ENCODE measurements at regions not wholly inside any gene's neighbourhood (a gene's known extent, or its start where the extent isn't known, plus 50 kb on each side); places are given as distances from the start of the nearest gene placed in this dataset.

- ATAC-seq: no peak
- Mint-ChIP-seq H3K27ac (no peak overlapping the region), H3K4me1 (ENCODE audit: low read depth in 2 of 2) (no peaks in the 10 kb centered on the region), H3K9me3 (no peaks in the 10 kb centered on the region), H3K36me3 (no peaks in the 10 kb centered on the region), H3K4me3 (no peak overlapping the region), H3K27me3 (no peaks in the 10 kb centered on the region)
- no peak for DNase-seq (ENCODE audit: low spot score)
Measured at GRCh38 chr4:175929932-175930331, 117.9 kb upstream of the GPM6A start.

GRCh38 chr4:175930471-175930870 is 118.4 kb upstream of the GPM6A start:
- ATAC-seq: no peak
- H3K4me1 Mint-ChIP-seq (ENCODE audit: low read depth in 2 of 2): no peaks in the 10 kb centered on the region
- no peaks in the 10 kb centered on the region for H3K9me3 Mint-ChIP-seq
- no peak overlapping the region for H3K4me3 Mint-ChIP-seq
- no peak for DNase-seq (ENCODE audit: low spot score)
- H3K27ac Mint-ChIP-seq: no peak overlapping the region
- no peaks in the 10 kb centered on the region for H3K27me3 Mint-ChIP-seq
- H3K36me3 Mint-ChIP-seq: no peaks in the 10 kb centered on the region

- no peaks in the 10 kb centered on the region for H3K36me3 Mint-ChIP-seq
- no peaks in the 10 kb centered on the region for H3K4me1 Mint-ChIP-seq (ENCODE audit: low read depth in 2 of 2)
- H3K27me3 Mint-ChIP-seq: no peaks in the 10 kb centered on the region
- H3K4me3 Mint-ChIP-seq: no peak overlapping the region
- no peaks in the 10 kb centered on the region for H3K9me3 Mint-ChIP-seq
- DNase-seq (ENCODE audit: low spot score) (no peak), ATAC-seq (no peak)
- H3K27ac Mint-ChIP-seq: no peak overlapping the region
Measured at GRCh38 chr4:175932116-175932515, 120.1 kb upstream of the GPM6A start.

GRCh38 chr4:175934506-175934905 is 122.4 kb upstream of the GPM6A start:
- Mint-ChIP-seq H3K36me3 (no peaks in the 10 kb centered on the region), H3K4me3 (no peak overlapping the region), H3K27me3 (no peaks in the 10 kb centered on the region), H3K4me1 (ENCODE audit: low read depth in 2 of 2) (no peaks in the 10 kb centered on the region), H3K9me3 (no peaks in the 10 kb centered on the region), H3K27ac (no peak overlapping the region)
- DNase-seq (ENCODE audit: low spot score) (no peak), ATAC-seq (no peak)

DNA sequence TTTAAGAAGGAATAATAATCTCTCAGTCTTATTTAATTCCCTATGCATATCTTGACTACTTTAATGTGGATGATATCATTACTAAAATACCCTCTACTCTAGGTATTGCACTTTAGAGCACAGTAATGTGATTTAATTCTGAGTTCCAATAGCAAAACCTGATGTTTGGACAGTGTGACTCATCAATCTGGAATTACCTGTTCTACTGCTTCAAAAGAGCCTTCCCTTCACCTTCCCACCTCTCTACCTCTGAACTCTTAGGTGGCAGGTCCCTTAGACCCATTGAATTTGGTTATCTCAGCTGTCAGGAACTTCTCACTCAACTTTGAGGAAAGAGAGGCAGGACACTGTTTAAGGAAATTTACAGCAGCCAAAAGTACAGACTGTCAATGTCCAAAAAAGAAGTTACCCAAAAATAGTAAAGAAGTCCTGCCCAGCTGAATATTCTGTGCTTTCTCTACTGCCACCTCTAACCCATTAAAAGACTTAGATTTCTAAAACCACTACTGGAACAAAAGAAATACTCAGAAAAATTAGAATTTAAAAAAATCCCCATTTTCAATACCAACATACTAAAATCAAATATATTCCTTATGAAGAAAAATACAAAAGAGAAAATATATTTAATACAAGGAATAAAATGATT is 123.1 kb upstream of the GPM6A start:
- DNase-seq (ENCODE audit: low spot score) (no peak), ATAC-seq (no peak)
- Mint-ChIP-seq H3K27ac (no peak overlapping the region), H3K36me3 (no peaks in the 10 kb centered on the region), H3K9me3 (no peaks in the 10 kb centered on the region), H3K27me3 (no peaks in the 10 kb centered on the region), H3K4me1 (ENCODE audit: low read depth in 2 of 2) (no peaks in the 10 kb centered on the region), H3K4me3 (no peak overlapping the region)

GRCh38 chr4:175944126-175944910 is 121.3 kb upstream of the WDR17 start:
- DNase-seq (ENCODE audit: low spot score): no peak
- Mint-ChIP-seq H3K4me3 (no peak overlapping the region), H3K27me3 (no peaks in the 10 kb centered on the region), H3K4me1 (ENCODE audit: low read depth in 2 of 2) (peaks cover 4 to 7% of the 10 kb centered on the region in 2 donors), H3K9me3 (no peaks in the 10 kb centered on the region), H3K27ac (no peak overlapping the region), H3K36me3 (no peaks in the 10 kb centered on the region)
- ATAC-seq: no peak

DNA sequence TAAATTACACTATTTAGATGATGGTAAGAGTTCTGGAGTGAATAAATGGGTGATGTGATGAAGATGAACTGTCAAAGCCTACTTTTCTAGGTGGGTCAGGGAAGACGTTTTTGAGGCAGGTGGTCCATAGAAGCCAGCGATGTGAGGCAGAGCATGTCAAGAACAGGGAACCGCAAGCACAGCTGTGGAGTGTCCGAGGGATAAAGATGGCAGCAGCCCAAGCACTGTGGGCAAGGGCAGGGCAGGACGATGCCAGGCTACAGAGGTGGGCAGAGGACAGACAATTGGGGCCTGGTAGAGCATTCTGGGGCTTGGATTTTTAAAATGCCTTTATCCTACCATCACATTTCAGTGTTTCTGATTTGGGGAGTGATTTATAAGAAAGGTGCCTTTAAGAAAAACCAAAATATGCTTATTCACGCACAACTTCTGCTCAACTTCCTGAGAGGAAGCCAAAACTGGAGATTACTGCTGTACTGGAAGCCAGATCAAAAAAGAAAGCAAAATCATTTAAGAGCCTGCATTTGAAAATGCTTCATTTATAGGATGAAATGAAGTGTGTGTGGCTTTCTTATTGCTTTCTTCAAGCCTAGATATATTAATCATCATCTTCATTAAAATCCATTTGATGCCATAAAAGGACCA is 119.0 kb upstream of the WDR17 start:
- ATAC-seq (no peak), DNase-seq (ENCODE audit: low spot score) (no peak)
- Mint-ChIP-seq H3K9me3 (no peaks in the 10 kb centered on the region), H3K4me1 (ENCODE audit: low read depth in 2 of 2) (peaks cover 4 to 7% of the 10 kb centered on the region in 2 donors), H3K4me3 (peak overlapping the region; percentile 51), H3K27me3 (no peaks in the 10 kb centered on the region), H3K36me3 (no peaks in the 10 kb centered on the region), H3K27ac (peak overlapping the region in 1 of 2 donors; percentile 7)

DNA sequence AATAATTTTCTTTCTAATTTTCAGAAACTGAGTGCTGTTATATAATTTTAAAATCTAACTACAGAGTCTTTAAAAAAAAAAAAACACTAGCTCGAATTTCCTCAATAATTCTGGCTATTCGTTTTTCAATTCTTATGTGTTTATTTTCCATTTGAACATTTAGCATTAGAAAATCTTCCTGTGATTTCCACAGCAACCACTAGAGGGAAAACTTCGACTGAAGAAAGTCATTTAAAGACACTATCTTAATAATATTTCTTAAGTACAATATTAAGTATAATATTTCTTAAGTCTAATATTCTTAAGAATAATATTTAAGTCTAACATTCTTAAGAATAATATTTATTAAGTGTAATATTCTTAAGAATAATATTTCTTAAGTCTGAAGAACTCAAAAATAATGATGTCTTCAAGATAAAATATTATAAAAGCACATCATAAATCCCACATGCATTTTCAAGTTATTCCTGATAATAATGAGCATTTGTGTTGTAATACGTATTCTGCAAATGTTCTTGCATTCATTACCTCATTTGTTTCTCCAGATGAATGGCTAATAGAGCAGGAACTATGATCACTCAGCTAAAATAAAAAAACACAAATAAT is 118.4 kb upstream of the WDR17 start:
- H3K27ac Mint-ChIP-seq: no peak overlapping the region
- H3K36me3 Mint-ChIP-seq: no peaks in the 10 kb centered on the region
- ATAC-seq: no peak
- no peaks in the 10 kb centered on the region for H3K9me3 Mint-ChIP-seq
- H3K4me3 Mint-ChIP-seq: peak overlapping the region; percentile 51
- DNase-seq (ENCODE audit: low spot score): no peak
- H3K4me1 Mint-ChIP-seq (ENCODE audit: low read depth in 2 of 2): peaks cover 4 to 7% of the 10 kb centered on the region in 2 donors
- H3K27me3 Mint-ChIP-seq: no peaks in the 10 kb centered on the region

GRCh38 chr4:175951794-175952193 is 113.8 kb upstream of the WDR17 start:
- no peaks in the 10 kb centered on the region for H3K36me3 Mint-ChIP-seq
- no peaks in the 10 kb centered on the region for H3K9me3 Mint-ChIP-seq
- ATAC-seq: no peak
- no peak overlapping the region for H3K27ac Mint-ChIP-seq
- DNase-seq (ENCODE audit: low spot score): no peak
- H3K4me1 Mint-ChIP-seq (ENCODE audit: low read depth in 2 of 2): no peaks in the 10 kb centered on the region
- no peaks in the 10 kb centered on the region for H3K27me3 Mint-ChIP-seq
- no peak overlapping the region for H3K4me3 Mint-ChIP-seq

- no peaks in the 10 kb centered on the region for H3K4me1 Mint-ChIP-seq (ENCODE audit: low read depth in 2 of 2)
- no peaks in the 10 kb centered on the region for H3K9me3 Mint-ChIP-seq
- no peak overlapping the region for H3K4me3 Mint-ChIP-seq
- H3K27me3 Mint-ChIP-seq: no peaks in the 10 kb centered on the region
- H3K27ac Mint-ChIP-seq: no peak overlapping the region
- ATAC-seq (no peak), DNase-seq (ENCODE audit: low spot score) (no peak)
- no peaks in the 10 kb centered on the region for H3K36me3 Mint-ChIP-seq
Measured at GRCh38 chr4:175953116-175953515, 112.5 kb upstream of the WDR17 start.

DNA sequence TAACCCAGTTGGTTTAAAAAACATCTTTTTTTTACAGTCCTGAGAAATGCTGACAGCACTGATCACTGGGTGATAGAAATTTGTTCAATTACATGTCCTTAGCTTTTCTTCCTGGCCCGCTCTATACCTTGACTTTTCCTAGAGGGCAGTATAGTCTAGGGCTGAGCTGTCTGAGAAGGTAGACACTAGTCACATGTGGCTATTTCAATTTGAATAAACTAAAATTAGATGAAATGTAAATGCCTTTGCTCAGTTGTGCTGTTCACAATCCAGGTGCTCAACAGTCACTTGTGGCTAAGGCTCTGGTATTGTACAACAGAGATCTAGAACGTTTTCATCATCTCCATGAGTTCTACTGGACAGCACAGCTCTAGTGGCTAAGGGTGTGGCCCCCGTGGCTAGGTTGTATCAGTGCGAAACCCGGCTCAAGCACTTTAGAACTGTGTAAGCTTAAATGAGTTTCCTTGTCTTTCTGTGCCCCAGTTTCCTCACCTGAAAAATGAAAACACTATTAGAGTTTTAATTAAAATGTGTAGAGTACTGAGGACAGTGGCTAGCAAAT is 111.6 kb upstream of the WDR17 start:
- Mint-ChIP-seq H3K9me3 (no peaks in the 10 kb centered on the region), H3K4me1 (ENCODE audit: low read depth in 2 of 2) (no peaks in the 10 kb centered on the region), H3K4me3 (no peak overlapping the region), H3K36me3 (no peaks in the 10 kb centered on the region), H3K27ac (no peak overlapping the region), H3K27me3 (no peaks in the 10 kb centered on the region)
- DNase-seq (ENCODE audit: low spot score) (no peak), ATAC-seq (no peak)

GRCh38 chr4:175954685-175955084 is 111.0 kb upstream of the WDR17 start:
- Mint-ChIP-seq H3K36me3 (no peaks in the 10 kb centered on the region), H3K27me3 (no peaks in the 10 kb centered on the region), H3K27ac (no peak overlapping the region), H3K4me1 (ENCODE audit: low read depth in 2 of 2) (no peaks in the 10 kb centered on the region), H3K4me3 (no peak overlapping the region), H3K9me3 (no peaks in the 10 kb centered on the region)
- no peak for DNase-seq (ENCODE audit: low spot score)
- ATAC-seq: no peak

GRCh38 chr4:175961604-175962003 is 104.0 kb upstream of the WDR17 start:
- ATAC-seq: no peak
- H3K27ac Mint-ChIP-seq: no peak overlapping the region

GRCh38 chr4:175970072-175970471 is 95.6 kb upstream of the WDR17 start:
- Mint-ChIP-seq H3K27ac (no peak overlapping the region), H3K36me3 (no peaks in the 10 kb centered on the region), H3K4me1 (ENCODE audit: low read depth in 2 of 2) (no peaks in the 10 kb centered on the region), H3K27me3 (no peaks in the 10 kb centered on the region), H3K9me3 (peaks cover 4% of the 10 kb centered on the region), H3K4me3 (no peak overlapping the region)
- DNase-seq (ENCODE audit: low spot score) (no peak), ATAC-seq (no peak)

More at GRCh38 chr4:175961604-175962003, 104.0 kb upstream of the WDR17 start:
- DNase-seq (ENCODE audit: low spot score): no peak
- Mint-ChIP-seq H3K36me3 (no peaks in the 10 kb centered on the region), H3K4me3 (no peak overlapping the region), H3K4me1 (ENCODE audit: low read depth in 2 of 2) (no peaks in the 10 kb centered on the region), H3K9me3 (peaks cover 3% of the 10 kb centered on the region), H3K27me3 (no peaks in the 10 kb centered on the region)

Data from natural killer cell treated with Interleukin-12 subunit alpha and Interleukin-12 subunit beta and Interleukin-15 and Interleukin-18, amount 100 ng/mL, for 72 hours (primary cell).